ENCODE measurements at regions not wholly inside any gene's neighbourhood (a gene's known extent, or its start where the extent isn't known, plus 50 kb on each side); places are given as distances from the start of the nearest gene placed in this dataset.

GRCh38 chr6:166046982-166047381 lies 120.7 kb downstream of the TBXT start:
- DNase-seq (ENCODE audit: low spot score) = no peak

GRCh38 chr6:166046226-166046625 lies 121.4 kb downstream of the TBXT start:
- no peak for DNase-seq (ENCODE audit: low spot score)

- DNase-seq (ENCODE audit: low spot score) = no peak
Measured at GRCh38 chr6:166045860-166046200, 121.8 kb downstream of the TBXT start.

GRCh38 chr6:166045173-166045859 lies 122.3 kb downstream of the TBXT start:
- no peak for DNase-seq (ENCODE audit: low spot score)

DNA sequence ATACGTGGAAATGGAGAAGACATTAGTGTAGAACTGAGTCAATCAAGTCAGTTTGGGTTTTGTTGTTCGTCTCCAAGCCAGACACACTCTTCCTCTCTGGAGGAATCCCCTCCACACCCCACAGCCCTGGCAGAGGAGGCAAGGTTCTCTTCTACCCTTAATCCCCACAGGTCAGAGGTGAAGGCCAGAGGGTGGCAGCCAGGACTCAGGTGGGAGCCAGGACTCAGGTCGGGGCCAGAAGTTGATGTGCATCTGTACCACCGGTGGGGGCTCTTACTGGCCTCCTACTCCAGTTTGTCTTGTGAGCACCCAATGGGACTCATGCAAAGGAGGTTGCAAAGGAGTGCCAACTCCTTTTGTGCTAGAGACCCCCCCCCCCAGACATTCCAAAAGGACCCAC lies 126.4 kb downstream of the TBXT start:
- no peak for DNase-seq (ENCODE audit: low spot score)

- no peak for DNase-seq (ENCODE audit: low spot score)
Measured at GRCh38 chr6:166040292-166040691, 127.4 kb downstream of the TBXT start.

GRCh38 chr6:166036316-166037095 lies 131.1 kb downstream of the TBXT start:
- DNase-seq (ENCODE audit: low spot score) = no peak

- no peak for DNase-seq (ENCODE audit: low spot score)
Measured at GRCh38 chr6:166032366-166033200, 135.1 kb downstream of the TBXT start.

DNA sequence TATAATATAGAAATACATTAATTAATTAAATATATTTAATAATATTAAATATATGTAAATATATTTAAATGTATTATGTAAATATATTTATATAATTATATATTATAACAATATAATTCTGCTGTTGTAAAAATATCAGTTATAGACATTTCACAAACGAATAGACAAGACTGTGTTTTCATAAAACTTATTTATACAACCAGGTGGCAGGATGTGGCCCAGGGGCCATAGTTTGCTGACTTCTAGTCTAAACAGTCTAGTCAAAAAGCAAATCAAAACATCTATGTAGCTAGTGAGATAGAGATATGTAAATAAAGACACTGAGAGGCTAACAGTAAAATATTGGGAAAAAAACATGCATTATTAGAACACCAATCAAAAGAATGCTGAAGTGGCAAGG lies 136.4 kb downstream of the TBXT start:
- no peak for DNase-seq (ENCODE audit: low spot score)

GRCh38 chr6:166029506-166029905 lies 138.1 kb downstream of the TBXT start:
- DNase-seq (ENCODE audit: low spot score) = no peak

DNA sequence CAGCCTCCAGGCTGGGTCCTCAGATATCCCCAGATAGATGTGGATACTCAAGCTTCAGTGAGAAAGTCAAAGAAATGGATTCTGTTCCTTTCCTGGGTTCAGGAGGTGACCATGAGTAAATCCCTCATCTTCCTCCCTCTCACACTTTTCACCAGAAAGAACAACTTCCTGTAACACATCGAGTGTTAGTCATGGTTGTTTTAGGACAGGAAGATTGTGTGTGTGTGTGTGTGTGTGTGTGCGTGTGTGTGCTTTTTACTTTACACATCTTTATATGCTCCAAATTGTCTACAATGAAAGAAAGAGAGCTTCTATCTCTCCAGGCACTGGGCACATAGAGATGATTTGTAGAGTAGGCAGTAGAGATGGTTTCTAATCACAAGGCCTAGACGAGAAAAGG lies 139.9 kb downstream of the TBXT start:
- no peak for DNase-seq (ENCODE audit: low spot score)

DNA sequence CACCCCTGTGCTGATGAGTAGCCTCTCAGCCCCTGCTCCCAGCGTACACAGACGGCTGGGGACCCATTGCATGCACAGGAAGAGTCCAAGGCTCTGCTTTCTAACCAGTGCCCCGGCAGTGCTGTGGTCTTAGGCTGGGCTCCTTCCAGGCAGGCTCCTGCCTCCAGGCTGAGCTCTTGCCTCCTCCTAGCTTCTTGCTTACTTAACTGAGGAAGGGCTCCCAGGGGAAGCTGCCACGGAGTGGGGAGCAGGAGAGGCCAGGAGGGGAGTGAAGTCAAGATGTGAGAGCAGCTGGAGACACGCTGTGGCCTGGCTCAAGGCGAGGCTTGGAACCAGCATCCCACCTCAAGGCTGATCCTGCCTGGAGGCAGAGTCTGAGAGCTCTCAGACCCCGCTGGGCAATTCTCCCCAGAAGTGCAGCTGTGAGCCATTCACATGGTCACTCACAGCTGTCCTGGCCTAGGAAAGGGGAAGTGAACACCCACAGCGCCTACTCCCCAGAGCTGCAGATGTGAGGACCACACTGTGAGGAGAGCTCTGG lies 141.0 kb downstream of the TBXT start:
- DNase-seq (ENCODE audit: low spot score) = no peak

- no peak for DNase-seq (ENCODE audit: low spot score)
Measured at GRCh38 chr6:166025149-166025898, 142.3 kb downstream of the TBXT start.

- no peak for DNase-seq (ENCODE audit: low spot score)
Measured at GRCh38 chr6:166024252-166024651, 143.4 kb downstream of the TBXT start.

- DNase-seq (ENCODE audit: low spot score) = no peak
Measured at GRCh38 chr6:166023273-166023989, 144.2 kb downstream of the TBXT start.

DNA sequence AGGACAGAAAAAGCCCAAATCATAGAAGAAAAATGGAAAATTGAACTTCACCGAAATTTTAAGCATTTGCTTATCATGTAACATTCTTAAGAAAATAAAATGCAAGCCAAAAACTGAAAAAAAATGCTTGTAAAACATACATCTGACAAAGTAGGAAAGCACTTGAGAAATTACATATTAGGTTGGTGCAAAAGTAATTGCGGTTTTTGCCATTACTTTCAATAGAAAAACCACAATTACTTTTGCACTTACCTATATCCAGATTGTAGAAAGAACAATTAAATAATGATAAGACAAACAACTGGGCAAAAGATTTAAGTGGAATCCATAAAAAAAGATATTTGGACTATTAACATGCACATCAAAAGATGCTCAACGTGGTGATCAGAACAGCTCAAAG lies 146.2 kb downstream of the TBXT start:
- no peak for DNase-seq (ENCODE audit: low spot score)

- DNase-seq (ENCODE audit: low spot score) = no peak
Measured at GRCh38 chr6:166019214-166019613, 148.4 kb downstream of the TBXT start.

DNA sequence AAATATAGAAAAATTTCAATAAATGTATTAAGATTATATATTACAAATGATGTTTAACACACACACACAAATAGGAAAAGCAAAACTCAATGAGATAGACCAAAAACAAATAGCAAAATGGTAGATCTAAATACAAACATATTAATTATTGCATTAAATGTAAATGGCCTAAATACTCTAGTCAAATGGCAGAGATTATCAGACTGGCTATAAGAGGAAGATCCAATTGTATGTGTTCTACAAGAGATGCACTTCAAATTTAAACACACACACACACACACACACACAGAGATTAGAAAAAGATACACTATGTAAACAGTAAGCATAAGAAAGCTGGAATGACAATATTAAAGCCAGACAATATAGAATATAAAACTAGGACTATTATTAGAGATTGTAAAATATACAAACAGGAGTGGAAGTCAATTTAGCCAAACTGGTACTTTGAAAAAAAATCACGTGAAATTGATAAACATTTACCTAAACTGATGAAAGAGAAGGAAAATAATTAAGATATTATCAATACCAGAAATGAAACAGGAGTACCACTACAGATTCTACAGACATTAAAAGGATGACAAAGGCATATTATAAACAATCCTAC lies 150.5 kb downstream of the TBXT start:
- no peak for DNase-seq (ENCODE audit: low spot score)

DNA sequence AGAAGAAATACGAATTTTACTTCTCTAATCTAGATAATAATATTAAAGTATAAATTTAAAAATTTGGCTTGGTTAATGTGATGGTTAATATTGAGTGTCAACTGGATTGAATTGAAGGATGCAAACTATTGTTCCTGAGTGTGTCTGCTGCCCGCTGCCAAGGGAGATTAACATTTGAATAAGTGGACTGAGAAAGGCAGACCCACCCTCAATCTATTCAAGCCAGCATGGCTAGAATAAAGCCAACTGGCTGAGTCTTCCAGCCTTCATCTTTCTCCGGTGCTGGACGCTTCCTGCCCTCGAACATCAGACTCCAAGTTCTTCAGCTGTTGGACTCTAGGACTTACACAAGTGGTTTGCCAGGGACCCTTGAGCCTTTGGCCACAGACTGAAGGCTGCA lies 152.7 kb downstream of the TBXT start:
- DNase-seq (ENCODE audit: low spot score) = no peak

- DNase-seq (ENCODE audit: low spot score) = no peak
Measured at GRCh38 chr6:166010136-166010960, 157.3 kb downstream of the TBXT start.
